ENCODE measurements at regions not wholly inside any gene's neighbourhood (a gene's known extent, or its start where the extent isn't known, plus 50 kb on each side); places are given as distances from the start of the nearest gene placed in this dataset.

DNA sequence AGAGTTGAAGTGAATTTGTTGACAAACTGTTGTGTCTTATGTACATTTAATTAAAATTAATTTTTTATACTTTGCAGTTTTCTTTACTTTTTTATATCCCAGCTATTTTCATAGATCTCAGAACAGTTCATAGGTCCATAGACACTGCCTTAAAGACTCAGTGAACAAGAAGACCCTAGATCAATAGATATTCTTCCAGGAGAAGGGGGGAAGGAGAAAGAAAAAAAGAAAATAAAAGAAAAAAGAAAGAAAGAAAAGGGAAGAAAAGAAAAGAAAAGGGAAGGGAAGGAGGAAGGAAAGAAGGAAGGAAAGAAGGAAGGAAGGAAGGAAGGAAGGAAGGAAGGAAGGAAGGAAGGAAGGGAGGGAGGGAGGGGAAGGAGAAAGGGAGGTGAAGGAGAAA, 130.8 kb downstream of the MAFB start:
- TF ChIP-seq, protein P1, sequence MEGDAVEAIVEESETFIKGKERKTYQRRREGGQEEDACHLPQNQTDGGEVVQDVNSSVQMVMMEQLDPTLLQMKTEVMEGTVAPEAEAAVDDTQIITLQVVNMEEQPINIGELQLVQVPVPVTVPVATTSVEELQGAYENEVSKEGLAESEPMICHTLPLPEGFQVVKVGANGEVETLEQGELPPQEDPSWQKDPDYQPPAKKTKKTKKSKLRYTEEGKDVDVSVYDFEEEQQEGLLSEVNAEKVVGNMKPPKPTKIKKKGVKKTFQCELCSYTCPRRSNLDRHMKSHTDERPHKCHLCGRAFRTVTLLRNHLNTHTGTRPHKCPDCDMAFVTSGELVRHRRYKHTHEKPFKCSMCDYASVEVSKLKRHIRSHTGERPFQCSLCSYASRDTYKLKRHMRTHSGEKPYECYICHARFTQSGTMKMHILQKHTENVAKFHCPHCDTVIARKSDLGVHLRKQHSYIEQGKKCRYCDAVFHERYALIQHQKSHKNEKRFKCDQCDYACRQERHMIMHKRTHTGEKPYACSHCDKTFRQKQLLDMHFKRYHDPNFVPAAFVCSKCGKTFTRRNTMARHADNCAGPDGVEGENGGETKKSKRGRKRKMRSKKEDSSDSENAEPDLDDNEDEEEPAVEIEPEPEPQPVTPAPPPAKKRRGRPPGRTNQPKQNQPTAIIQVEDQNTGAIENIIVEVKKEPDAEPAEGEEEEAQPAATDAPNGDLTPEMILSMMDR (IDR thresholded peaks at IDR 0.05) = no peak
- no peak for TF ChIP-seq POLR2AphosphoS5 (IDR thresholded peaks at IDR 0.05; ENCODE audit: insufficient read depth in 1 of 2, low read depth in 1 of 2)
- TF ChIP-seq POLR2A (IDR thresholded peaks at IDR 0.05) = no peak
